Nephron progenitor cell (in vitro differentiated cells): ENCODE measurements at regions not wholly inside any gene's neighbourhood (a gene's known extent, or its start where the extent isn't known, plus 50 kb on each side); places are given as distances from the start of the nearest gene placed in this dataset.
A peak's percentile ranks its signal among the peaks of the same experiment; 100 is the strongest.

Experiments used
- DNase-seq: peaks from one replicate; pipeline ENCODE4 v3.0.0; 2021
- H3K27ac Mint-ChIP-seq: 2 replicates; pipeline ENCODE4 v1.8.0; 2021; ENCODE audit warnings: mild to moderate bottlenecking, moderate library complexity, mixed read lengths
- H3K27me3 Mint-ChIP-seq: 2 replicates; pipeline ENCODE4 v1.8.0; 2021; ENCODE audit warnings: mild to moderate bottlenecking, low read depth, mixed read lengths; ENCODE audit not compliant: poor library complexity
- H3K36me3 Mint-ChIP-seq: 2 replicates; pipeline ENCODE4 v1.8.0; 2021; ENCODE audit warnings: low read depth, mixed read lengths
- H3K4me1 Mint-ChIP-seq: 2 replicates; pipeline ENCODE4 v1.8.0; 2021; ENCODE audit warnings: mixed read lengths
- H3K4me3 Mint-ChIP-seq: 2 replicates; pipeline ENCODE4 v1.8.0; 2021; ENCODE audit warnings: mild to moderate bottlenecking, moderate library complexity, mixed read lengths
- H3K9me3 Mint-ChIP-seq: 2 replicates; pipeline ENCODE4 v1.8.0; 2021; ENCODE audit warnings: mild to moderate bottlenecking, moderate library complexity, mixed read lengths
- TF ChIP-seq, protein P1 (sequence below): fragments of 200-600 bp; sonication (generic); IDR thresholded peaks from 2 replicates; pipeline ENCODE4 v1.5.0; 2021; ENCODE audit warnings: antibody characterized with exemption

DNA sequence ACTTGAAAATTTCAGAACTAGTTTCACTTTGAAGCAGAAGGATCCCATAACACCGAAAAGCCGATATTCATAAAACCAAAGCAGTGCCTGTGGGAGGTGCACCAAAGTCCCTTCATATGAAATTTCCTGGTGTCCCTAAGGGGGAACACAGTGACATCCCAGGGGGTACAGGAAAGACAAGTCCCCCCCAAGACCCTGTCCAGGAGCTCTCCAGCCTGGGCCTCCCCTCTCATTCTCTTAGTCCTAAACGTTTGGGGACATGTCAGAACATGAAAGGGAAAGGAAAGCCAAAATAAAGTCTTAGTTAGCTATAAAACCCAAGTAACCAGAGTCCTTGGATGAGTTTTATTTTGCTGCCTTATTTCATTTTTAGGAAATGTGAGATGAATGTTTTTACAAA is 56.6 kb downstream of the MRPL57 start:
- Mint-ChIP-seq H3K4me1 (peaks cover 45% of the 10 kb centered on the region), H3K36me3 (no peaks in the 10 kb centered on the region), H3K4me3 (no peak overlapping the region), H3K27ac (no peak overlapping the region), H3K9me3 (peaks cover 5% of the 10 kb centered on the region), H3K27me3 (peaks cover 7% of the 10 kb centered on the region)
- TF ChIP-seq, protein P1, sequence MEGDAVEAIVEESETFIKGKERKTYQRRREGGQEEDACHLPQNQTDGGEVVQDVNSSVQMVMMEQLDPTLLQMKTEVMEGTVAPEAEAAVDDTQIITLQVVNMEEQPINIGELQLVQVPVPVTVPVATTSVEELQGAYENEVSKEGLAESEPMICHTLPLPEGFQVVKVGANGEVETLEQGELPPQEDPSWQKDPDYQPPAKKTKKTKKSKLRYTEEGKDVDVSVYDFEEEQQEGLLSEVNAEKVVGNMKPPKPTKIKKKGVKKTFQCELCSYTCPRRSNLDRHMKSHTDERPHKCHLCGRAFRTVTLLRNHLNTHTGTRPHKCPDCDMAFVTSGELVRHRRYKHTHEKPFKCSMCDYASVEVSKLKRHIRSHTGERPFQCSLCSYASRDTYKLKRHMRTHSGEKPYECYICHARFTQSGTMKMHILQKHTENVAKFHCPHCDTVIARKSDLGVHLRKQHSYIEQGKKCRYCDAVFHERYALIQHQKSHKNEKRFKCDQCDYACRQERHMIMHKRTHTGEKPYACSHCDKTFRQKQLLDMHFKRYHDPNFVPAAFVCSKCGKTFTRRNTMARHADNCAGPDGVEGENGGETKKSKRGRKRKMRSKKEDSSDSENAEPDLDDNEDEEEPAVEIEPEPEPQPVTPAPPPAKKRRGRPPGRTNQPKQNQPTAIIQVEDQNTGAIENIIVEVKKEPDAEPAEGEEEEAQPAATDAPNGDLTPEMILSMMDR = no peak
- DNase-seq = no peak

- H3K36me3 Mint-ChIP-seq = no peaks in the 10 kb centered on the region
- no peak overlapping the region for H3K4me3 Mint-ChIP-seq
- H3K27me3 Mint-ChIP-seq = peaks cover 4% of the 10 kb centered on the region
- TF ChIP-seq, protein P1 = no peak
- no peak overlapping the region for H3K27ac Mint-ChIP-seq
- peaks cover 5% of the 10 kb centered on the region for H3K9me3 Mint-ChIP-seq
- DNase-seq = peak; percentile 62
- H3K4me1 Mint-ChIP-seq = peaks cover 45% of the 10 kb centered on the region
Observed at GRCh38 chr13:21234526-21234925, 58.1 kb downstream of the MRPL57 start.

GRCh38 chr13:21235174-21235573 is 58.7 kb downstream of the MRPL57 start:
- H3K27me3 Mint-ChIP-seq = peaks cover 4% of the 10 kb centered on the region
- DNase-seq = peak; percentile 36
- H3K27ac Mint-ChIP-seq = no peak overlapping the region
- no peak overlapping the region for H3K4me3 Mint-ChIP-seq
- H3K36me3 Mint-ChIP-seq = no peaks in the 10 kb centered on the region
- peaks cover 47% of the 10 kb centered on the region for H3K4me1 Mint-ChIP-seq
- peaks cover 5% of the 10 kb centered on the region for H3K9me3 Mint-ChIP-seq
- TF ChIP-seq, protein P1 = no peak

GRCh38 chr13:21237081-21237480 is 60.6 kb downstream of the MRPL57 start:
- Mint-ChIP-seq H3K27me3 (no peaks in the 10 kb centered on the region), H3K4me3 (no peak overlapping the region), H3K4me1 (peaks cover 44% of the 10 kb centered on the region)

GRCh38 chr13:21238267-21238666 is 61.8 kb downstream of the MRPL57 start:
- Mint-ChIP-seq H3K4me1 (peaks cover 48% of the 10 kb centered on the region), H3K4me3 (no peak overlapping the region), H3K9me3 (peaks cover 8% of the 10 kb centered on the region), H3K36me3 (no peaks in the 10 kb centered on the region), H3K27ac (no peak overlapping the region), H3K27me3 (no peaks in the 10 kb centered on the region)
- TF ChIP-seq, protein P1 = no peak
- no peak for DNase-seq

More at GRCh38 chr13:21237081-21237480, 60.6 kb downstream of the MRPL57 start:
- H3K27ac Mint-ChIP-seq = no peak overlapping the region
- no peak for DNase-seq
- TF ChIP-seq, protein P1 = no peak
- peaks cover 5% of the 10 kb centered on the region for H3K9me3 Mint-ChIP-seq
- H3K36me3 Mint-ChIP-seq = no peaks in the 10 kb centered on the region

- Mint-ChIP-seq H3K36me3 (no peaks in the 10 kb centered on the region), H3K4me1 (peaks cover 37% of the 10 kb centered on the region), H3K4me3 (no peak overlapping the region), H3K27ac (no peak overlapping the region), H3K27me3 (no peaks in the 10 kb centered on the region), H3K9me3 (peaks cover 8% of the 10 kb centered on the region)
- TF ChIP-seq, protein P1 = no peak
- DNase-seq = no peak
Observed at GRCh38 chr13:21240586-21240985, 64.1 kb downstream of the MRPL57 start.
